ENCODE measurements at regions not wholly inside any gene's neighbourhood (a gene's known extent, or its start where the extent isn't known, plus 50 kb on each side); places are given as distances from the start of the nearest gene placed in this dataset.

DNA sequence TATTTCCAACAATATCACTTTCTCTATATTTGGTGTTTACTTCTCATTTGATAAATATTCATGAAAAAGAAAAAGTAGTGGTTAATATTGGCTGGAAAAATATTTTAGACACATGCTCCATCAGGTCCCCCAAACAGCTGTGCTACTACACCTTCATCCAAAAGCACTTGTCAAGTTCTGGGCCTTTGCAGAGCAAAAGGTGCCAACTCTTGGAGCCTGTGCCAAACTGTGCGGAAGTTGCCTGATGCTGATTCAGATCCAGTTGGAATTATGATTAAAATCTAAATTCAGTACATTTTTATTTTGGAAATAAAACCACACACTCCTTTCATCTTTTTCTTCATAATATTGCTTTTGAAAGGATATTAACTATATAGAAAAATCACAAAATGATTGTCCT, 1497.4 kb upstream of the CADM2 start:
- no peaks in the 10 kb centered on the region for H3K27me3 Mint-ChIP-seq (ENCODE audit: unreplicated experiment)

DNA sequence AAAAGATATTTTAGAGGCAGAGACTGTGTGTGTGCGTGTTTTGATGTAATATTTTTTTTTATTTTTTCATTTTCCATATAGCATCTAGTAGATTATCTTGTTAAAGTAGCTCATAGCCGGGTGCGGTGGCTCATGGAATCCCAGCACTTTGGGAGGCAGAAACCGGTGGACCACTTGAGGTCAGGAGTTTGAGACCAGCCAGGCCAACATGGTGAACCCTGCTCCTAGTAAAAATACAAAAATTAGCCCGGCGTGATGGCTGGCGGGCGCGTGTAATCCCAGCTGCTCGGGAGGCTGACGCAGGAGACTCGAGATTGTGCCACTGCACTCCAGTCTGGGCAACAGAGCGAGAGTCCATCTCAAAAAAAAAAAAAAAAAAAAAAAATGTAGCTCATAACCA, 1481.2 kb upstream of the CADM2 start:
- TF ChIP-seq, protein P1, sequence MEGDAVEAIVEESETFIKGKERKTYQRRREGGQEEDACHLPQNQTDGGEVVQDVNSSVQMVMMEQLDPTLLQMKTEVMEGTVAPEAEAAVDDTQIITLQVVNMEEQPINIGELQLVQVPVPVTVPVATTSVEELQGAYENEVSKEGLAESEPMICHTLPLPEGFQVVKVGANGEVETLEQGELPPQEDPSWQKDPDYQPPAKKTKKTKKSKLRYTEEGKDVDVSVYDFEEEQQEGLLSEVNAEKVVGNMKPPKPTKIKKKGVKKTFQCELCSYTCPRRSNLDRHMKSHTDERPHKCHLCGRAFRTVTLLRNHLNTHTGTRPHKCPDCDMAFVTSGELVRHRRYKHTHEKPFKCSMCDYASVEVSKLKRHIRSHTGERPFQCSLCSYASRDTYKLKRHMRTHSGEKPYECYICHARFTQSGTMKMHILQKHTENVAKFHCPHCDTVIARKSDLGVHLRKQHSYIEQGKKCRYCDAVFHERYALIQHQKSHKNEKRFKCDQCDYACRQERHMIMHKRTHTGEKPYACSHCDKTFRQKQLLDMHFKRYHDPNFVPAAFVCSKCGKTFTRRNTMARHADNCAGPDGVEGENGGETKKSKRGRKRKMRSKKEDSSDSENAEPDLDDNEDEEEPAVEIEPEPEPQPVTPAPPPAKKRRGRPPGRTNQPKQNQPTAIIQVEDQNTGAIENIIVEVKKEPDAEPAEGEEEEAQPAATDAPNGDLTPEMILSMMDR (IDR thresholded peaks at IDR 0.05), result no peak
- Mint-ChIP-seq H3K4me1 (ENCODE audit: unreplicated experiment) (peaks cover 3% of the 10 kb centered on the region), H3K27me3 (ENCODE audit: unreplicated experiment) (no peaks in the 10 kb centered on the region), H3K27ac (ENCODE audit: unreplicated experiment) (no peak overlapping the region), H3K4me3 (ENCODE audit: unreplicated experiment) (no peak overlapping the region), H3K36me3 (ENCODE audit: unreplicated experiment) (peaks cover 4% of the 10 kb centered on the region), H3K9me3 (ENCODE audit: unreplicated experiment) (no peaks in the 10 kb centered on the region)
- no peak for DNase-seq (ENCODE audit: extremely low spot score, unreplicated experiment)

More for the DNA sequence above, 1497.4 kb upstream of the CADM2 start:
- Mint-ChIP-seq H3K27ac (ENCODE audit: unreplicated experiment) (no peak overlapping the region), H3K9me3 (ENCODE audit: unreplicated experiment) (peaks cover 5% of the 10 kb centered on the region), H3K4me3 (ENCODE audit: unreplicated experiment) (no peak overlapping the region), H3K36me3 (ENCODE audit: unreplicated experiment) (peaks cover 3% of the 10 kb centered on the region), H3K4me1 (ENCODE audit: unreplicated experiment) (peaks cover 7% of the 10 kb centered on the region)
- TF ChIP-seq, protein P1 (IDR thresholded peaks at IDR 0.05), result no peak
- no peak for DNase-seq (ENCODE audit: extremely low spot score, unreplicated experiment)

DNA sequence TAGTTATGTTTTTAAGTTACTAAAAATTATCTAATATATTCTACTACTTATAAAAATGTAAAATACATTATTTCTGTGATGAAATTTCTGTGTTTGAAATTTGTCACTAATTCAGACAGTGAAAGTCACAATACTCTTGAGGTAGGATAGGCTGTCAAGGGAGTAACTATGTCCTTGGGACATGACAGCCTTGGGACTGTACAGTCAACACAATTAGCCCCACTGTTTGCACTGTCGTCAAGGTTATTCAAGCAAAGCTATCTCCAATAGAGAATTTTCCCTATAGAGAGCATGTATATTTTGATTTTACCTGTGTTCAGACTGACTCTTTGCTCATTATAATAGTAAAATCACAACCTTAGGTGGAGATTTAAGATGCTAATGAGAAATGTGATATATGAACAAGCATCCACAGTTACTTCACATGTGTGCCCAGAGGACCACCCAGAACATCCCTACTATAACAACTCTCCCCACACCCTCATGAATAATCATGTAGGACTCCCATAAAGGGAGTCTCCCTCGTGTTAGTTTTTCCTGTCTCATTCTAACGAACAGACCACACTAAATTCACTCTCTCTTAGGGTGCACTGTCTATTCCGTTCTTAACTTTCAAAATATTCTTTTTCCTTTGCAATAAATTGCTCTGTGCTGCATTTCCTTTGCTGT, 1476.3 kb upstream of the CADM2 start:
- DNase-seq (ENCODE audit: extremely low spot score, unreplicated experiment), result no peak
- H3K4me3 Mint-ChIP-seq (ENCODE audit: unreplicated experiment), result no peak overlapping the region
- no peak overlapping the region for H3K27ac Mint-ChIP-seq (ENCODE audit: unreplicated experiment)
- H3K27me3 Mint-ChIP-seq (ENCODE audit: unreplicated experiment), result no peaks in the 10 kb centered on the region
- TF ChIP-seq, protein P1 (IDR thresholded peaks at IDR 0.05), result no peak
- H3K36me3 Mint-ChIP-seq (ENCODE audit: unreplicated experiment), result no peaks in the 10 kb centered on the region
- peaks cover 3% of the 10 kb centered on the region for H3K4me1 Mint-ChIP-seq (ENCODE audit: unreplicated experiment)
- no peaks in the 10 kb centered on the region for H3K9me3 Mint-ChIP-seq (ENCODE audit: unreplicated experiment)

DNA sequence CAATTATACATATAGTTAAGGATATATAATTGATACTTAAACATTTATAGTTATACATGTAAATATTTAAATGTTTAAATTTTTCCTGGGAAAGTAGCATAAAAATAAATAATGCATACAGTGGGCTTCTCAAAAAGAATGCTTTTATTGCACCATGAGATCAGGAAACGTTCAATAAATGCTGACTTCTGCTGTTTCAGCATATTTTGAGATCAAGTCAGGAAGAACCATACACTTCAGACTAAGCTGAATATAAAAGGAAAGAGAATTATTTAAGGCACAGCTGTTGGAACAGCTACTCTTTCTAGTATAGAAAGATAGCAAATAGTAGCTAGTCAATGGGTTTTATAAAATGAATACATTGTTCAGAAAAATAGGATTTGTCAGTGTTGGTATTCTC, 1462.3 kb upstream of the CADM2 start:
- Mint-ChIP-seq H3K36me3 (ENCODE audit: unreplicated experiment) (no peaks in the 10 kb centered on the region), H3K9me3 (ENCODE audit: unreplicated experiment) (peaks cover 11% of the 10 kb centered on the region)

DNA sequence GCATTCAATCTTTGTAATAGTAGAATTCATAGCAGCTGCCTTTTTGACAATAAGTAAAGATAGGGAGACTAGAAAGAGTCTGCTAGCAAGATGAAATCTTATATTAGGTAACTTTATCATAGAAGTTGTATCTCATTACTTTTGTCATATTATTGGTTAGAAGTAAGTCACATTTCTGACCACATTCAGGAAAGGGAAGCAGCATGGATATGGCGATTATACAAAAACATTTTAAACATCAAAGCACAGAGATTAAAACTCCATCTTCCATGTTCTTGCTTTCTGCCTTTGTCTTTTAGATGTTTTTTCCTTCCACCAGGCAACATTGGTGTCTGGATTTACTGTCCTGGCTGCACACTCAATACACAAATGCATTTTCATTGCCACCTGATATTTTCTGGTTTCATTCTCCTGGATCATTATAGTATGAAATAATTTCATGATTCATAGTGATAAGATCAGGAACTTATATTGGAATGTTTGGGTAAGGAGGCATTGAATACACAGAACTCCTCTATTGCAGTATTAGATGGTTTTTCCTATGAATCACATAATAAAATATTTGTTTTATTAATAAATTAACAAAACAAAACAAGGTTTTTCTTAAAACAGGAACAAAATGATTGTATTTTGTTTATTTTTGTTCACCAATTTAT, 1460.3 kb upstream of the CADM2 start:
- Mint-ChIP-seq H3K36me3 (ENCODE audit: unreplicated experiment) (no peaks in the 10 kb centered on the region), H3K4me1 (ENCODE audit: unreplicated experiment) (peaks cover 16% of the 10 kb centered on the region), H3K4me3 (ENCODE audit: unreplicated experiment) (no peak overlapping the region), H3K27ac (ENCODE audit: unreplicated experiment) (no peak overlapping the region), H3K9me3 (ENCODE audit: unreplicated experiment) (peaks cover 11% of the 10 kb centered on the region), H3K27me3 (ENCODE audit: unreplicated experiment) (no peaks in the 10 kb centered on the region)
- DNase-seq (ENCODE audit: extremely low spot score, unreplicated experiment), result no peak
- TF ChIP-seq, protein P1 (IDR thresholded peaks at IDR 0.05), result no peak

More for the DNA sequence above, 1462.3 kb upstream of the CADM2 start:
- TF ChIP-seq, protein P1 (IDR thresholded peaks at IDR 0.05), result no peak
- Mint-ChIP-seq H3K27me3 (ENCODE audit: unreplicated experiment) (no peaks in the 10 kb centered on the region), H3K4me1 (ENCODE audit: unreplicated experiment) (peaks cover 19% of the 10 kb centered on the region), H3K27ac (ENCODE audit: unreplicated experiment) (no peak overlapping the region), H3K4me3 (ENCODE audit: unreplicated experiment) (no peak overlapping the region)
- no peak for DNase-seq (ENCODE audit: extremely low spot score, unreplicated experiment)
